Stimulated activated CD8-positive, alpha-beta memory T cell treated with anti-CD3 and anti-CD28 coated beads, Interleukin-15, amount 100 ng/mL, for 1 hour (primary cell): ENCODE measurements at regions not wholly inside any gene's neighbourhood (a gene's known extent, or its start where the extent isn't known, plus 50 kb on each side); places are given as distances from the start of the nearest gene placed in this dataset.
"Not testable (repeated sequence)": the region's sequence is repeated elsewhere in the genome, so short reads cannot be mapped to it uniquely, and the experiment has no call there.

Experiments used
- DNase-seq: peaks from one replicate; pipeline ENCODE4 v3.0.0-alpha.2; 2020; ENCODE audit warnings: low read depth

DNA sequence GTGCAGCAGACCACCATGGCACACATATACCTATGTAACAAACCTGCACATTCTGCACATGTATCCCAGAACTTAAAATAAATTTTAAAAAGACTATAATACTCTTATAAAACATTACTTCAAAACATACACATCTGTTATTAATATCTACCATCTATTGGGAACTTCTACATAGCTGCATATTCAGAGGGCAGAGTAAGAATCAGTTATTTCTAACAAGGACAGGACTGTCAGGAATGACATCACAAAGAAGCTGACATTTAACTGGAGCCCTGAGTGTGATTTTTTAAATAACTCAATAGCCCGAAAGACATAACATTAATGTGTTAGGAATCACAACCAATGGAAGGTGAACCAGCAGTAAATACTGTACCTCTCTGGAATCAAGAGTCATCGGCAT is 276.7 kb upstream of the ECI2 start:
- DNase-seq = no peak

DNA sequence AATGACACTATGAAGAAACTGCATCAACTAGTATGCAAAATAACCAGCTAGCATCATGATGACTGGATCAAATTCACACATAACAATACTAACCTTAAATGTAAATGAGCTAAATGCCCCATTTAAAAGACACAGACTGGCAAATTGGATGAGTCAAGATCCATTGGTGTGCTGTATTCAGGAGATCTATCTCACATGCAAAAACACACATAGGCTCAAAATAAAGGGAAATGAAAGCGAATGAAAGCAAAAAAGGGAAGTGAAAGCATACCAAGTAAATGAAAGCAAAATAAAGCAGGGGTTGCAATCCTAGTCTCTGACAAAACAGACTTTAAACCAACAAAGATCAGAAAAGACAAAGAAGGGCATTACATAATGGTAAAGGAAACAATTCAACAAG is 272.3 kb upstream of the ECI2 start:
- not testable (repeated sequence) for DNase-seq

DNA sequence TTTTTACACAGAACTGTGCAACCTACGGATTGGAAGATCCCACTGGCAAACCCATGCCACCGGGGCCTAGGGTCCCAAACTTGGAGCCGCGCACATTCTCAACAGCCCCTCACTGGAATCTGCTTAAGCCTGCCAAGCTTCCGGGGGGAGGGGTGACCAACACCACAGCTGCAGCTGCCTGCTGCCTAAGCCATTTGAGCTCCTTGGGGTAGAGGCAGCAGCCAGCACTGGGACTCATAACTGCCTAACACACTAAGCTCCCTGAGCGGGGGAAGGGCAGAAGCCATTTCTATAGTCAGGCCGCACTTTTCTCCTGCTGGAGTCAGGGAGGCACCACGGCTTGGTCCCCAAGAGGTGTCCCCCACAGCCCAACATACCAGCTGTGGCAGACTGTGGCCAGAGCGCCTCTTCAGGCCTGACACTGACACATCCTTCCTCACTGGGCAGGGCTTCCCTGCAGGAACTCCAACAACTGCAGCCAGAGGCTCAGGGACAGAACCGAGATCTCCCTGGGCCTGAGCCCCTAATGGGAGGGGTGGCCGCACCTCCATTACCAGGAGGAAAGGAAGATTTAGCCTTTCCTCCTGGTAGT is 270.3 kb upstream of the ECI2 start:
- DNase-seq = no peak

DNA sequence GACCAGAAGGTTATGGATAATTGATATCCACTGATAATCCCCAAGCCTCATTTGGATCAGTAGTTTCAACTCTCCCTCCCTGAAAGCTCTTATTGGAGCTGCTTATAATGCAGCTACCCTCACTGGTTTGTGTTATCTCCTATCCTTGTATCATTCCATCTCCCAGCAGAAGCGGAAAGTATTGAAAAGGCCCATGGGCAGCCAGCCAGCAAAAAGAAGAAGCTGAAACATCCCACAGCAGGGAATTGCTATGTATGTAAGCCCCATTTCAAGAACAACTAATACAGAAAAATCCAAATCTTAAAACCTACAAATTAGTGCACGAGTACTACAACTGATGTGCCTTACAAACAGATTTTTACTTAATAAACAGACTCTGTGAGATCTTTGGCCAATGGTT is 269.0 kb upstream of the ECI2 start:
- DNase-seq = no peak

DNA sequence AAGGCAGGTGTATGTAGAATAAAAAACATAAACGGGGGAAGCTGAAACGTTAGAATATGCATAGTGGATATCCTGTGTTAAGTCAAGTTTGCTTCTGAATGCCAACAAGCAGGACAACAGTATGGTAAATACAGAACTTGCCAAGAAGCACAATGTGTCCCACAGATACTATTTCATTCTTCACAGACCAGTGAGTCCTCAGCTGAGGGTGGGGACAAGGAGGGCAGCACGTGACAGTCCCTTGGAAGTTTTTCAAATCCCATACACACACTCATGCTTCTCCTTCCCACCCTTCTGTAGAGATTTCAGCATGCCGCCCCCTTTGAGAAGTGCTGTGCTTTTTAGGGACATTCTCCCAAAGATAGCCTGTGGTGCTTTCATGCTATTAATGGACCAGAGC is 268.5 kb upstream of the ECI2 start:
- no peak for DNase-seq

DNA sequence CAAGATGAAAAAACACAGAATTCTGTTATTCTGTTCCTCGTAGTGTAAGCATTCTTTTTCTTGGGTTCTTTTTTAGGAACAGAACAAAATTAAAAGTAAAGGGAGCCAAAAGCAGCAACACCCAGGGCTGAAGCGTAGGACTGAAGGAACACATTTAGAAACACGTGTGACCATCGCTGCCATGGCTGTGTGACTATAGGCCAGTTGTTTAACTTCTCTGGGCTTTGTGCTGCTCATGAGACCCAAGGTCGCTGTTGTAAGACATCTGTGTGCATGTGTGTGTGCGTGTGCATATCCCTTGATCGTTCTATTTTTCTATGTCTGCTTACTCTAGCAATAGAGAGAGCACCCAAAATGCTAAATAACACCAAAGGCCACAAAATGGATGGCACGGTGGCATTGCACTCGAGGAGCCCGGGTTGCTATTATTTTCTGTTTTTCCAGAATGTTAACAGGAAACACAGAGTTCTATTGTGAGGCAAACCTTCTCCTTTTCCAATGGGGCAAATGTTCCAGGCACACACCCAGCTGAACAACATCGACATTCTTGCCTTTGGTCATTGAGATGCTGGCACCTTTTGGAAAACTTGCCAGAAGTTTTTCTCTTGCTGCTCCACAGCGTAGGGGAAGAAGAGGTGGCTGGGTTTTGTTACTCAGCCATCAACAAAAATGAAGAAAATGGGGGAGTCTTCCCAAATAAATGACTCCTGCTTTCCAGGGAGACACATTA is 267.8 kb upstream of the ECI2 start:
- DNase-seq = no peak

DNA sequence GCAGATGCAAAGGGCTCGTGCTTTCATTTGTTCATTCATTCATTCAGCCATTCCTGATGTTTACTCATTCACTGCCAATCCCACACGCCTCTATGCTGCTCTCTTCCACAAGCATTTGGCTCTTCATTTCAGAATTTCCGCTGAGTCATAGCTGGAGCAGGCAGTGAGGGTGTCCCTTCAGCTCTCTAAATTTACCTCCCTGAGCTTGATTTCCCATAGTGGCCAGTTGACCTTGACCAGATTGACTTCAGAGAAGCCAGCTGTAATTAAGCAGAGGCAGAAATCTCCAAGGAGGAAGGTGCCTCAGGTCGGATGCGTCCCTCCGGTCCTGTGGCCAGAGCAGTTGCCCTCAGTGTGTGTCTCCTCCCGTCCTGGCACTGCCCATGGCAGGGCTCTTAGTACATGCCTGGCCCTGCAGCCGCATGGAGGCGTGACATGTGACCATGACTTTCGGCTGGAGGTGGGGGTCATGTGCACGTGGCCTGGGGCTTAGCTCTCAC is 267.2 kb upstream of the ECI2 start:
- DNase-seq = no peak

DNA sequence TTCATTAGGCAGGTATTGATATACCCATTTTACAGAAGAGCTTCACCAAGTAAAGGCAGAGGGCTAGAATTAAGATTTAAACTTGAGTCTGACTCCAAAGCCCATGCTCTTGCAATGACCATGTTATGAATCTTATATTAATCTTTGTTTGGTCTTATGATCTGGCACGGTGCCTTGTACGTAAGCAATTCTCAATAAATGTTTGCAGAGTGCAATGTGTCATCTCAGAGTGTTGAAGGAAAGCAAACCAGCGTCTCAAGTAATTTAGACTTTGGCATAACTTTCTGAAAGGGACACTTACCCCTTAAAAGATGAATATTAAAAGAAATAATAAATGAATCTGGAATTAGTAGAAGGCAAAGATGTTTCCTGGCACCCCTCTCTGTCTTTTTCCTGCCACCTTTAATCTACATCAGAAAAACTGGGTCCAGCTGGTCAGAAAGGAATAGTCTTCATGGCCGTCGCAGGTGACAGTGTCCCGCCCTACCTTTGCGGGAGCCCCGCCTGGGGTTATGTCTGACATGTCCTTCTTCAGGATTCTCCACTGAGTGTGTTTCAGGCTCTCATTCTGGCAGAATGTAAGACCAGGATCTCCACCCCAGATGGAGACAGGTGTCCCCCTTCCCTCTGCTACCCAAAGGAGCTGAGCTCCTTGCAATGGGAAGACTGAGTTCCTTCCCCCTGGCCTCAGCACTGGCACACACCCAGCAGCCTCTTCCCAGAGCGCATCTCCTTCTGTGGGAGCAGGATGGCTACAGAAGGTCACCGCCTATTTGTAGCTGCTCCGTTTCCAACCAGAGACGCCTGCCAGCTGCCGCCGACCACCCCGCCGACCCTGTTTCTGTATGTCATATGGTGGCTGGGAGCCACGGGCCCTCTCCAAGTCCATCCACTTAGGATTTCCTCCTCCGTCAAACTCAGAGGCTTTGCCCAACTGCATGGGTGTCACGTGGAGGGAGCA is 266.3 kb upstream of the ECI2 start:
- DNase-seq = no peak

DNA sequence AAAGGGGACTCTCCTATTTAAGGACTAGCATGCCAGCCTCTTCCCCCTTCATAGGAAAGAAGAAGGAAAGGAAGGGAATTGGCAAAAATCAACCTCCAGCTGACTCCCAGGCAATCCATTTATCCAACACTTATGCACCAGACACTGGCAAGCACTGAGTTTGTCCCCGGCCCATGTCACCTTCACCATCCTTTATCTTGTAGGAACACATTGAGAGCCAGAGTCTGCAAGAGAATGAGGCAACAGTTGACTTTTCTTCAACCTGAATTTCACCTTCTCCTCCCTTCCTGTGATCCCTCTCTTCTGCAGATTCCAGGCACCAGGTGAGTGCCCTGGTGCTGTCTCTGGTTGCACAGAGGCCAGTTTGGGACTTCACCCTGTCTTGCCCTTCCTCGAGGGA is 264.3 kb upstream of the ECI2 start:
- no peak for DNase-seq

DNA sequence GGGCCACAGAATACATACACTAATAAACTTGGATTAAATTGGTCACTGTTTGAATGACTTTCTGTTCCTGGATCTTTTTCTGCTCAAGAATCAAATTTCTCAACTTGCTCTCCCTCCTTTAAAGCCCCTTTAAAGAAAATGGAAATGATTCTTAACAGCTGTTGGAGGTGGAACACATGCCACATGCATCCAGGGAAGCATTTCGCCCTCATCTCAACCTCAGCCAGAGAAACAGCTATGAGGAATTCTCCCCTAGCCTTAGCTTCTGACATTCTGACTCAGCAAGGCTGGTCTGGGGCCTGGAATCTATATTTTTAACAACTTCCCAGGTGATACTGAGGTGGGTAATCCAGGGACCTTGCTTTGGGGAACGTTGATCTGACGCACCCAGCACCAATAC is 263.4 kb upstream of the ECI2 start:
- no peak for DNase-seq

DNA sequence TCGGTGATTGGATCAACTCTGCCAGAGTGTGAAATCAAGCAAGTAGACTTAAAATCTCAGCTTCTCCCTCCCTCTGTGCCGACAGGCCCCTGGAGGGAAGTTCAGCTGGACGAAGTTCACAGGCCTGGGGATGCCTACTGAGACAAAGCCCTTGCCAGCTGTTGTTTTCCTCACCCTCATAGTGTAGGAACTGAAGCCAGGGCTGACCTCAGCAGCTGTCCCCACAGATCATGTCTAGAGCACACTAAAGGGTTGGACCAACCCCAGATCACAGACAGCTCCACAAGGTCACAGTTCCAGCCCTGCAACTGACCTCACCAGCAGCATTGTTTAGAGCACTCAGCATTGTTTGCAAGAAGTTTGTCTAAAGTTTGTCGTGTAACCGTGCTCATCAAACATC is 261.9 kb upstream of the ECI2 start:
- DNase-seq = no peak

DNA sequence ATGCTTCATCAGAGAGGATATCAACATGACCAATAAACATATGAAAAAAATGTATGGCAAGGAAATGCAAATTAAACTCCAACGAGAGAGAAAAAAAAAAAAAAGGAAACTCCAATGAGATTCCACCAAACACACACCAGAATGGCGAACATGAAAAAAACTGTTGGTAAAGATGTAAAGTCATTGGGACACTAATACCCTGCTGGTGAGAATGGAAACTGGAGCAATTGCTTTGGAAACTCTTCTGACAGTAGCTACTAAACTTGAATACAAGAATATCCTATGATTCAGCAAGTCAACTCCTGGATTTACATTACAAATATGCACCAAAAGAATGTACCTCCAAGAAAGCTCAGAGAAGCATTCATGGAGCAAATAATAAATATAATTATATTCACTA is 260.7 kb upstream of the ECI2 start:
- no peak for DNase-seq

DNA sequence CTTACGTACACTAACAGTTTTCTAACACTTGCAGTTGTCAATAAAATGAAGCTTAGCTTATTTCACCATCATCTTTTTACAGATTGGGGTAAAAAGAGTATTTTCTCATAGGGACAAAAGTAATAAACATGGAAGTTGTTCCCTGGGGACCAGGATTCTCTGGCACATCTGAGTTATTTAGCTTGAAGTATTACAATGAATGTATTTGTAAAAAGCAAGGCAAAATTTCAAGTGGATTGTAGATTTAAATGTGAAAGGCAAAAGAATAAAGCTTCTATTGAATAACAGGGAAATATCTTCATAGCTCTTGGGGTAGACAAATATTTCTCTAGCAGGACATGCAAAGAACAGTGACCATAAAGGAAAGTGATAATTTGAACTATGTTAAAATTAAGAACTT is 260.0 kb upstream of the ECI2 start:
- no peak for DNase-seq

DNA sequence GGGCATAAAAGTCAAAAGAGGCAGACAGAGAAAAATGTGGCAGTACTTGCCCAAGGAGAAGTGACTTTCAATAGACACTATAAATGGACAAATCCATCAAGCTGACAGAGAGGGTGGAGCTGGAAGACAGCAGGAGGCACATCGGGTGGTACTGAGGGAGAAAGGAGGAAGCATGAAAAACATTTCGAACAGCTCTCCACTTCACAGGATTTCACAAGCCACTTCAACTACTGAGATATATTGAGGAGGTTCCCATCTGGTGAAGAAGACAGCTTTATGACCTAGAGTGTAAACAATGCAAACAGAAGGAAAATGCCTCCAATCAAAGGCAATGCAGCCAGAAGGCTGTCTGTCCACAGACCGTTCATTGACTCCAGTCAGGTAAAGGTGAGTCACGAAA is 259.4 kb upstream of the ECI2 start:
- DNase-seq = no peak

DNA sequence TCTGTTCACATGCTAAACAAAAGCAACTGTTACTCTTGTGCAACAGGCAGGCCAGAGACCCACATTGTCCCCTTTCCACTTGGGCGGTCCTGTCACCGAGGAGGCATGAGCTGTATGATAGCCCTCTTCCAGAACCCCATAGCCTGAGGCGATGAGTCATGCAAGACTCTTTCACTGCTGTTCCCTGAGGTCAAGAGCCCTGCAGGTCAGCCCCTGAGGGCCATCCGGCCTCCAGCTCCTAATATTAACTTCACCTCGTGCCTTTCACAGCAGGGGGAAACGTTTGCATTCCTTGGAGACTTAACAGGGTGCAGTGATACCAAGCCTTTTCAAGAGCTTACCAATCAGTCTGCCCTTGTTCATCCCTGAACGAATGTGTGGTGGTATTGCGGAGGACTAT is 253.3 kb upstream of the ECI2 start:
- no peak for DNase-seq

DNA sequence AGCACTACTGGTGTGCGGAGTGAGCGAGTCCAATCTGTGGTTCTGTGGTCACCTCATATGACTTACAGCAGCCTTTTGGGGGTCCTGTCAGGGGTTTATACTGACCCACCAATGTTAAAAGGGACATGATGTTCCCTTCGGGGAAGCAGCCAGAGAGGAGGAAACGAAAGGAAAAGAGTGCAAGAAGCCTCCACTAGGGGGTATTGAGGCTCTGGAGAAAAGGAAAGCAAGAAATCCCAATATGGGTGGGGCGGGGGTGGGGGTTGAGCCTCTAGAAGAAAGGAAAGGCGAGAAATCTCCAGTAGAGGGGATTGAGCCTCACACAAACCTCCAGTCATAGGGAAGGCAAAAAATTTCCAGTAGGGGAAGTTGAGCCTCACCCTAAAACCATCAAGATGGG is 249.3 kb upstream of the ECI2 start:
- DNase-seq = no peak

DNA sequence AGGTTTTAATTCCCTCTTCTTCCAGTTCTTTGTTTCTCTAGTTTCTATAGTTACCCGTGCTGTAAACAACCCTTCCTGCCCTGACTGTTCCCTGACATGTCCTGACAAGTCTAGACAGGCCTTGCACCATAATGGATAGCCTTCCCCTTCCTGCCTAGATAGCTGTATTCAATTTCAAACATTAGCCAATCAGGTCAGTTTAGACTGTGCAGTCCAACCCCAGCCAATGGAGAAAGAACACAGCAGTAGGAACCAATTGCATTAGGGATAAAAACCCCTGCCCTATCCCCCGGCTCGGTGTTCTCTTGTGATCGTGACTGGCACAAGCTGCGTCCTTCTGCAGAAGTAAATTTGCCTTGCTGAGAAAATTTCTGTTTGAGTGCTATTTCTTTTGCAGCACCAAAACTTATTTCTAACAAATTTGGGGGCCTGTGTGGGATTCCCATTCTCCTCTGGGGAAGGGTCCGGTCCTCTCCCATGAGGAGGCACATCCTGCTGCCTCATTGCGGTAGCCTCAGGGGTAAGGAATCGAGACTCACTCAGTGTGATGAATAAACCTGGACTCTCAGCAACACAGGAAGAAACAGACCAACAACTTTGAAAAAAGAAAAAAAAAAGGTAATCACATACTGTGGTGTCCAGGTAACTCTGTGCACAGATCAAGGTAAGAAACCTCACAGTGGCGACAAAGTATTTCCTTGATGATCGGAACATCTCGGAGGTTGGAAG is 248.7 kb upstream of the ECI2 start:
- DNase-seq = no peak

DNA sequence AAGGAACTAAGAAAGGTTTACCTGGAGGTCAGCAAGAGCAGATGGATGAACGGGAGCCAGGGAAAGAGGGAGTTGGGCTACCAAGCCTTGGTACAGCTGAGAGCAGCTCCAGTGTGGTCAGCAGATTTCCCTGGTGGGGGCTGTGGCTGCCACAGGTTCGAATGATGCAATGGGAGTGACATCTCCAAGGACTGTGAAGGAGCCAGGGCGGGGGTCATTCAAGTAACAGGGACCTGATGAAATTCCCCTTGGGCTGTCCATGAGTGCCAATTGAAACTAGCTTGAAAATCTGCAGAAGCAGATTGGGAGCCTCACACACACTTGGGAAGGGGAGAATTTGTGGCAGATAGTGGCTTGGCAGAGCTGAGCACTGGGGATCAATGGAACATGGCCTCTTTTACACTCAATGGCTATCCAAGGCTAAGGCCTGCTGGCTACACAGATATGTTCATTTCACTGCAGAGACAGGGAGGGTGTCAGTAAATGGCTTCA is 247.0 kb upstream of the ECI2 start:
- no peak for DNase-seq

DNA sequence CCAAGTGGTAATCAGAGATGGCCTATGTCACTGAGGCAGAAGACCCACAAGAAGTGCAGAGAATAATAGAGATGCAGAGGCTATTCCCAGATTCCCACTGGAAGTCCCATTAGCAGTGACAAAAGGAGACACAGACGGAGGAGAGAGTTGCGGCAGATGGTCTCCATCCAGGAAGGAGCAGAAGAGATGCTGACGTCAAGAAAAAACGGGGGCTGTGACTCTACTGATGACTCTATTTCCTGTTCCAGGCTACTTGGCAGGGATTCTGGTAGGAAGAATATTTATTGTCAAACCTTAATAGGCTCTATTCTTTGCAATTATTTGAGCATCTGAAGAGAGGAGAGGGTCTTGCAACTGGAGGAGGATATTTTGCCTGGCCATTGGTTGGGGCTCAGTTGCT is 246.0 kb upstream of the ECI2 start:
- no peak for DNase-seq

DNA sequence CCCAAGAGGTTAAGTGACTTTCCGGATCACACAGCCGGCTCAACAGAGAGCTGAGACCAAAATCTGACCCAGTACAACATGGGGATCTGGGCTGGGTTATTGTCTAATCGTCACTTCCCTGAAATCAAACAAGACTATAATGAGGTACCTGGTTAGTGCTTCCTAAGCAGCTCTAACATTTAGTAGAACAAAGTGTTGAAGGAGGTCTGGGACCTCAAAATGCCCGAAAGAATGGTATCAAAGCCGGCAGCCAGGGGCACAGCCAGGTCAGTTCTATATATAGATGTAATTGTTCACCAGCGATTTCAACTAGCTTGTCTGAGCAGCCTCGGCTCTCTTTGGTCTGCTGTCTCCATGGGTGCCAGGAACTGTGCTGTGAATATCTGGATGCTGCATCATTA is 245.5 kb upstream of the ECI2 start:
- DNase-seq = no peak

DNA sequence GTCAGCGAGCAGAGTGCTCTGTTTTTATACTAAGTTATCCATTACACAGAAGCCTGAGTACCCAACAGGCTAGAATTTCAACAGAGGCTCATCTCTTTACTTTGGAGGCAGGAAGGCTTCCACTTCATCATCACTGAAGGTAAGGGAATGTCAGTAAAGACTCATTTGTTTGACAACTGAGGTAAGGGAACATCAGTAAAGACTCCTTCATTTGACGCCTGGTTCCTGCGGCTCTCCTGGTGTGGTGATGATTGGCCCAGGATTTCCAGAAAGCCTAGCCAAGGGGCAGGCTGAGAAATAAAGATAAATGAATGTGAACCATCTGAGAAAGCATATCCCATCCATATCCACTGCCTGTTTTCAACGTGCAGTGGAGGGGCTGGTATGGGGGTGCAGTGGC is 244.6 kb upstream of the ECI2 start:
- DNase-seq = no peak
